SK-N-DZ (cell line): ENCODE measurements at regions not wholly inside any gene's neighbourhood (a gene's known extent, or its start where the extent isn't known, plus 50 kb on each side); places are given as distances from the start of the nearest gene placed in this dataset.
"Not testable (repeated sequence)": the region's sequence is repeated elsewhere in the genome, so short reads cannot be mapped to it uniquely, and the experiment has no call there.

ENCODE experiments used
- DNase-seq: peaks from one replicate; pipeline ENCODE4 v3.0.0-alpha.2; 2015; ENCODE audit warnings: low spot score

DNA sequence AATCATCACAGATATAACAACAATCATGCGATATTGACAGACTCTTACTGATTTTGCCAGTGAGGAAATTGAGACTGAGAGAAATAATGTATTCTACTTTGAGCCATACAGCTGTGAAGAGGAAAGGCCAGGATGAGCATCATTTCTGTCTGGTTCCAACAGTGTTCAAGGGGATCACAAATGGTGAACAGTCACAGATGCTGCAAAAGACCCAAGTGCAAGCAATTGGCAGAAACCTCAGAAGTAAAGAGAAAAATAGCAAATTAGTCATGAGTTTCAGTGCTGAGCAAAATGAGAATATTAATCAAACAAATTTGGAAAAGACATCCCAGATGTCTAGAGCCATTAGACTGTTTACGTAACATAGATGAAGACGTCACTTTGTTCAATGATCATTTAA lies 114.1 kb downstream of the RAB38 start:
- DNase-seq: no peak

DNA sequence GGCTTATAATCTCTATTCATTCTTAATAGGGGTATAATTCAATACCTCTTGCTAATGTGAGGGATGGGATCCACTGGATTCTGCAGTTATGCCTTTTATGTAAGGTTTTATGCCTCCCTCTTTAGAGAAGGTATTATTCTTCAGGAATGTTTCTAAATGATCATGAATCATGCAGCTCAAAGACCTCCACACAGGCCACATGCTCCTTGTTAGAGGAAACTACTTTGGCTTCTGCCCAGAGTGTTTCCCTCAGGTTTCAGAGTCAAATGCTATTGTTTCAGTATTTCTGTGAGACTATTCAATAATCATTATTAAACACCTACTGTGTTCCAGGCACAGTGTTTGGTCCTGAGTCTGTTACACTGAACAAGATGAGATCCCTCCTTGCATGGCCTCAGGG lies 115.9 kb downstream of the RAB38 start:
- DNase-seq: no peak

DNA sequence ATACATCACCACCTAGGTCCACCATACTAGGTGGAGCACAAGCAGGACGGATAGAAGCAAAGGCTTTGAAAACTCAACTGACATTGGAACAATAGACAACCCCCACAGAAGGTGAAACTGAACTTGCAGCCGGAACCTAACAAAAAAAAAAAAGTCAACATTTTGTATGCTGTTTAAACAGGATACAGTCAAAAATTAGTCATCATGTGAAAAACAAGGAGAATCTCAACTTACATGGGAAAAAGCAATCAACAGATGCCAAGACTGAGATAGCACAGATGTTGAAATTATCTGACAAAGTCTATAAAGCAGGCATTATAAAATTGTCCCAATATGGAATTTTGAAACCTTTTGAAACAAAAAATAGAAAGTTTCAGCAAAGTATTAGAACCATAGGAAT lies 123.8 kb downstream of the RAB38 start:
- no peak for DNase-seq

DNA sequence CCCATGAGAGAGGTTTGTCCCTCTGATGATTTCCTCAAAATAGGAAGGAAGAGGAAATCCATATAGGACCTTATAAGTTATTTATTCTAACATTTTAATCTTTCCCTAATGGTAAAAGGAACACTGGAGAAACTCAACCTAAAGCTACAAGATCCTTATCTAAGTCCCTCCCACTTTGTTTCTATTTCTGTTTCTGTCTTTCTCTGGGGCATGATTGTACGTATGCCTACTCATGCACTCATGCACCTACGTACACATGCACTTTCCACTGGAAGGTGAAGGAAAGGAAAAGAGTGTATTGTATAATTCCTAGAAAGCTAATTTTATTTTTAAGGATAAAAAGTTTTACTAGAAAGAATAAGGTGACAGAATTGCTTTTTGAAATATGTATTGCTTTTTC lies 125.0 kb downstream of the RAB38 start:
- peak; percentile 27 for DNase-seq

DNA sequence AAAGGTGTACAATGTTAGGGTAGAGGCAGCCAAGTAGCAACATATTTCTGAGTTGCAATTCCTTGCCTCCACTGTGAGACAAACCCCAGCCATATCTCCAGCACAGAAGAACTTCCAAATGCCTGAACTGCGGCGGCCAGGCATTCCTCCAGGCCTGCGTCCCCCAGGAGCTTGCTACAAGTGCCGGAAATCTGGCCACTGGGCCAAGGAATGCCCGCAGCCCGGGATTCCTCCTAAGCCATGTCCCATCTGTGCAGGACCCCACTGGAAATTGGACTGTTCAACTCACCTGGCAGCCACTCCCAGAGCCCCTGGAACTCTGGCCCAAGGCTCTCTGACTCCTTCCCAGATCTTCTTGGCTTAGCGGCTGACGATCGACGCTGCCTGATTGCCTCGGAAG lies 130.0 kb downstream of the RAB38 start:
- DNase-seq: not testable (repeated sequence)

DNA sequence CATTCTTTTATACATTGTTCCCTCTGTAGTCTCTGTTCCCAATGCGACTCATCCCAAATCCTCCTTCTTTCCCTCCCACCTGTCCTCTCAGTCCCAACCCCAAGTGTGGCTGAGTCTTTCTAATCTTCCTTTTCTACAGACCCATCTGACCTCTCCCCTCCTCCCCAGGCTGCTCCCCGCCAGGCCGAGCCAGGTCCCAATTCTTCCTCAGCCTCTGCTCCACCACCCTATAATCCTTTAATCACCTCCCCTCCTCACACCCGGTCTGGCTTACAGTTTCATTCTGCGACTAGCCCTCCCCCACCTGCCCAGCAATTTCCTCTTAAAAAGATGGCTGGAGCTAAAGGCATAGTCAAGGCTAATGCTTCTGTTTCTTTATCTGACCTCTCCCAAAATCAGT lies 130.6 kb downstream of the RAB38 start:
- DNase-seq: not testable (repeated sequence)

DNA sequence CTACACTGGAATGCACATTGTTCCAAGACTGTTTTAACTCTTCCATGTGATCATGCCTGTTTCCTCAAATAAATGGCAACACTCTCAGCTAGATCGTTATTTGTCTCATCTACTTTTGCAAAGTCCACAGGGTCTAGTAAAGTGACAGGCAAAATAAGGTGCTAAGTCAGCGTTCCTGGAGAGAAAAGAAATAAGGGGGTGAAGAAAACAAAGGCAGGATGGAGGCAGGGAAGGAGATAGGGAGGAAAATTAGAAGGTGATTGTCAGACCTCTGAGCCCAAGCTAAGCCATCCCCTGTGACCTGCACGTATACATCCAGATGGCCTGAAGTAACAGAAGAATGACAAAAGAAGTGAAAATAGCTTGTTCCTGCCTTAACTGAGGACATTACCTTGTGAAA lies 132.1 kb downstream of the RAB38 start:
- no peak for DNase-seq

DNA sequence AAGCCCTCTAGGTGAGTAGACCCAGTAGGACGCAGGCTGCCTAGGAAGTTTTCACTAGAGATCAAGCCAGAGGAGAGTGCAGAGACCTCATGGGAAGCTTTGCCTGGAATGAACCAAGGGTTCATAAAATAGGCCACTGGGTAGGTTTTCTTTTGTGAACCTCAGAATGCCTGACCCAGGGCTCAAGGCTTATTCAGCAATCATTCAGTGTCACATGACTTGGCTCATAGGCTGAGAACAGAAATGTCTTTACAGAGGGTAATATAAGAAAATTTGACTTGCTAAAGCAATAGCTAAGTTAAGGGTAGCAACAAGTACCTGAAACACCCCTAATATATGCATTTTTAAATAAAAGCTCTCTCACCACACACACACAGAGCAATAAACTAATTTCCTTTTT lies 132.6 kb downstream of the RAB38 start:
- no peak for DNase-seq

DNA sequence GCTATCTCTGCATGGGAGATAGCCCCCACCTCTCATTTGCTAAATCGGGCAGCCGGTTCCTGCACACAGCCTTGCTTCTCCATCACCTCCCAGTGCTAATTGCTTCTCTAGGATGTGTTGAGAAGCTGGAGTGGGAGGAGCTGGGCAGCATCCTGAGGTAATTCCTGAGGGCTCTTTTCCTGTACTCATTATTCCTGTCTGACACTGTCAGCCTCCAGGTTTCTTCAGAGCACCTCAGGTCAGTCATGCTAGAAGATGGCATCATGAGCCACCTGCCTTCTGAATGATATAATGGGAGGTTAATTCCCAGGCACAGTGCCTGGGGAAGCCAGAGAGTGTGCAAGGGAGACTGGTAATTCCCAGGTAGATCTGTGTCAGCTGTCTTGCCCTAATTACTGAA lies 133.0 kb downstream of the RAB38 start:
- peak; percentile 24 for DNase-seq

DNA sequence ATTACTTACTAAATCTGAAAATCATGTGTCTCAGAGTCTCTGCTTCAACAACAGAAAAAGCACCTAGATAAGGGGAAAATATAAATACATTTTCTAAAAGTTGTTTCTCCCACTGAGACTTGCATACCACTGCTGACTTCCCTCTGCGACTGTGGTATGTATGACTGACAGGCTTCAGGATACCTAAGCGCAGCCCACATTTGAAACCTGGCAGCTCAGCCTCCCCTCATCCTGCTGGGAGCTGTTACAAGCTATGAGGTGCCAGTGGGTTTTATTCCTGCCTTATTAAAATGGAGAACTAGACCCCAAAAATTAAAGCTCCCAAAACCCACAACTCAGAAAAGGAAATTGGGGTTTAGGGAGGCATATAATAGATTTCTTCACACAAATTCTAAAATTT lies 133.6 kb downstream of the RAB38 start:
- no peak for DNase-seq

DNA sequence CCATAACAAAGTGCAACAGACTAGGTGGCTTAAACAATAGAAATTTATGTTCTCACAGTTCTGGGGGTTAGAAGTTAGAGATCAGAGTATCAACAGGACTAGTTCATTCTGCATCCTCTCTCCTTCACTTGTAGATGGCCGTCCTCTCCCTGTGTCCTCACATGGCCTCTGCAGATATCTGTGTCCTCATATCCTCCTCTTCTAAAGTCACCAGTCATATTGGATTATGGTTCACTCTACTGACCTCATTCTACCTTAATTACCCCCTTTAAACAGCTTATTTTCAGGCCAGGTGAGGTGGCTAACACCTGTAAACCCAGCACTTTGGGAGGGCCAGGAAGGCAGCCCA lies 135.1 kb downstream of the RAB38 start:
- DNase-seq: no peak

DNA sequence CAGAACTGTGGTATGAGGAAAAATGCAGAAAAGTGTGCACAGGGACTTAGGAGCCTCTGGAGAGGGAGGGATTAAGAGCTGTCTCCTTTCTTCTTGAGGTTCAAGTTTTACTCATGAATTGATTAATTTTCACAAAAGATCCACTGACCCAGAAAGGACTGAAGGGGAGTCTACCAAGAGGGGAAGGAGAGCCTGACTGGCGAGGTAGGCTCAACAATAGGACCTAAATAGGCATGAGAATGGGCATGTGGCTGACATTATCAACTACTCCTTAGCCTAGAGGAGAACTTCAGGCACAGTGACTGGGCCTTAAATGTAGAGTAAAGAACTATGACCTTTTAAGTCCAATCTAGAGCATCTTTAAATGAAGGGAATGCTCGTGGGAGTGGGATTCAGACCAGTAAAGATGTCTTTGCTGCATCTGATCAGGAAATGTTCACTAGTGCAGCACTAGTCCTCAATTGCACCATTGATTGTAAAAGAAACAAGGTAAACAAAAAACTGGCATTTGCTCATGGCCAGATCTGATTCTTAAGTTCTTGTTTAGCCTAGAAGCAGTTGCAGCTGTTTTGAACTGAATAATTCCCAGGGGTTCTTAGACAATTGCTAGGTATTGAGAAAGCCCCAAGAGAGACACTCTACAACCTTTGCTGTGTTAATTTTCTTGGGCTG lies 135.6 kb downstream of the RAB38 start:
- no peak for DNase-seq

DNA sequence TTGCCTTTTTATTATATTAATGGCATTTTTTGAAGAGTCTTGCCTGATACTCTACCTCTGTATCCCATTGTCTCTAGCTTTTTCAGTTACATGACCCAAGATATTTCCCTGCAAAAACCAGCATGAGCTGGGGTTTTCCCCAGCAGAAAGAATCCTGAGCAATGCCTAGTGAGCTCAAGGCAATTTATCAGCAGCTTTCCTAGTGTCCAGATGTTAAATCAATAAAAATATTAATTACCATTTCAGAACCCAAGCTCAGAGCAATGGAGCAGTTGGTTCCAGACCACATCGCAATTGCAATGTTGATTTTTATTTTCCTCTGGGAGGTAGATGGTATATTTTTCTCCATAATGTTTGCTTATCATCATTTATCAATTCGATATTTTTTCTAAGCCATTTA lies 137.2 kb downstream of the RAB38 start:
- DNase-seq: no peak

DNA sequence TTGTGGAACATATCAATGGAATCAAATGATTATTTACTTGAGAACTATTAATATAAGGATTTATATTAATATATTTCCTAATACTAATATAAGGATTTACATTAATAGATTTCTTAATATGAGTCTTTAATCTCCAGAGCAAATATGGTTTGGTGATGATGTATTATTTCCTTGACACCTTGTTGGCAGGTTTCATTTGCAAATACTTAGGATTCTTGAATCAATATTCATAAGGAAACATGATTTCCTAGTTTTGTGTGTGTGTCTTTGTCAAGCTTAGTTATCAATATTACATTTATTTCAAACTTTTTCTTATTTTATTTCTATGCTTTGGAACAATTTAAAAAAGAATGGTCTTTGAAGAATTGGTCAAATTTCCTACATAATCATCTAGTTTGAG lies 138.5 kb downstream of the RAB38 start:
- no peak for DNase-seq

DNA sequence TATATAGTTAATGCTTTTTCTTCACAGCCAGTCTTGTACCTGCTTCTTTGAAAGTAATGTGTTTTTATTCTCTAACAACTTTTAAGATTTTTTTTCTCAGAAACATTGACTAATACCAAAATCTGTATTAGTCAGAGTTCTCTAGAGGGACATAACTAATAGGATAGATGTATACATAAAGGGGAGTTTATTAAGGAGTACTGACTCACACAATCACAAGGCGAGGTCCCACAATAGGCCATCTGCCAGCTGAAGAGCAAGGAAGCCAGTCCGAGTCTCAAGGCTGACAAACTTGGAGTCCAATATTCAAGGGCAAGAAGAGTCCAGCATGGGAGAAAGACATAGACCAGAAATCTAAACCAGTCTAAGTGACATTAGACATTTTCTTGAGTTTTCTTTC lies 140.0 kb downstream of the RAB38 start:
- DNase-seq: no peak

DNA sequence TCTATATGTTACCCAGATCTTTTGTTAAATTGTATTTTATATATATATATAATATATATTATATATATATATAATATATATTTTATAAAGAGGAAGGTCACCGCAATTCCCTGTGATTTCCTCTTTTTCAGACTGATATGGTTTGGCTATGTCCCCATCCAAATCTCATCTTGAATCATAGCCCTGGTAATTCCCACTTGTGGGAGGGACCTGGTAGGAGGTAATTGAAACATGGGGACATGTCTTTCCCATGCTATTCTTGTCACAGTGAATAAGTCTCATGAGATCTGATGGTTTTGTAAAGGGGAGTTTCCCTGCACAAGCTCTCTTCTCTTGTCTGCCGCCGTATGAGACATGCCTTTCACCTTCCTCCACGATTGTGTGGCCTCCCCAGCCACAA lies 157.6 kb downstream of the RAB38 start:
- DNase-seq: no peak

DNA sequence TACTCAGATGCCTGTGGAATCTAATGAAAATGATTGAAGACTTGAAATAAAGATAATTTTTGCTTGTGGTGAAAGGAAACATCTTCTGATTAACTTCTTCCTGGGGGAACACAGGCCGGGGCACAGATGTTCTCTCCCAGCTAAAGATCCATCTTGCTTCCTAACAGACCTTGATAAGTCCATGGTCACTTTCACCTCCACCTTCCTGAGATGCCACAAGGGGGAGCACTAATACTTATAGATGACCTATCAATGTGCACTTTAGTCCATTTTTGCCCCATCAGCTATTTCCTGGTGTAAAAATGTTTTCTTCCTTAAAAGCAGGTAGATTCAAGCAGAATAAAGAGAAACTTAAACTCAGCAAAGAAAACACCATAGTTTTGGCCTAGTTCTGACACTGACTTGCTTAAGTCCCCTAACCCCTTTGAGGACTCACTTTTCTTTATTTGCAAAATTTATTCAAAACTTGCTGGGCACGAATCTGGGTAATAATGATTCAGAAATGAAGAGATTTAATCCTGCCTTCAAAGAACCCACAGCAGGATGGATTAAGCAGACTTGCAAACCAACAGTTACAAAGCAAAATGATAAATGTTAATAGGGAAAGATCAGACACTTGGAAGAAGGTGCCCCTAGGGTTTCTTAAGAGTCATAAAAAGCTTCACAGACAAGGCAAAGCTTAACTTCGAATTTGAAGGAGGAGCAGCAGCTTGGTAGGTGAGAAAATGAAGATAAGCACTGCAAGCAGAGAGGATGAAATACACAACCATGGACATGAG lies 158.7 kb downstream of the RAB38 start:
- DNase-seq: peak; percentile 85

DNA sequence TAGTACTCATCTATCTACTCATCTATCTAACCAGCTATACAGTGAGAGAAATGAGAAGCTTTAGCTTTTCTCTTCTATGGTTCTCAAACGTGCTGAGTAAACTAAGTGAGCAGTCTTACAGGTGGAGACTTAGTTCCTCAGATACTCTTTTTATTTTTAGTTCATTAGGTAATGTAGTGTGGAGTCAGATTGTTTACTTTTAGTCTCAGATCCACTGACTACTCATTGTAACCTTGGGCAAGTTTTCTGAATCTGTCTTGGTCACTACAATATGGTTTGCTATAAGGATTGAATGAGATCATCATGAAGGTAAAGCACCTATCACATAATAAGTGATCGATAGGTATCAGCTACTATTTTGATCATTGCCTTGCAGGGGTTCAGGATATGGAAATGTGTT lies 160.1 kb downstream of the RAB38 start:
- DNase-seq: no peak

DNA sequence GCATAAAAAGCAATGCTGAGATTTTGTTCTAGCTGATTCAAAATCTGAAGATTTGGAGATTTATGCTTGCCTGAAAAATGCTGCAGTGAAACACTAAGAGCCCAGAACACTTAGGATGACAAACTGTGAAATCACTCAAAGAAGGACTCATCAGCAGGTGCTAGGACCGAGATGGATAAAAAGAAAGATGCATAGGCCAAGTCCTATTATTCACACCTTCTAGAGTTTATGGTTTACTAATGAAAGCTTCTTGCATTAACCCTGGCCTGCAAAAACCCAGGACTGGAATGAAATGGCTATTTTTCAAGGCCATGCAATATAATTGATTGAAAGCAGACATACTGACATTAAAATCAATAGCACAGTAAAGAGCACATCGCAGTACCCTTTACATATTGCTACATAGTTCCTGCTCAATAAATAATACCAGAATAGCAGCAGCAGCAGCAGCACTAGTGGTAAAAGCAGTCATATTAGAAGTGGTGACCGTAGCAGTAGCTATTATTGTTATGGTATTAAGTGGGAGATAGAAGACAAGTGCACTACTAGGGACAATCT lies 161.7 kb downstream of the RAB38 start:
- DNase-seq: peak; percentile 80

DNA sequence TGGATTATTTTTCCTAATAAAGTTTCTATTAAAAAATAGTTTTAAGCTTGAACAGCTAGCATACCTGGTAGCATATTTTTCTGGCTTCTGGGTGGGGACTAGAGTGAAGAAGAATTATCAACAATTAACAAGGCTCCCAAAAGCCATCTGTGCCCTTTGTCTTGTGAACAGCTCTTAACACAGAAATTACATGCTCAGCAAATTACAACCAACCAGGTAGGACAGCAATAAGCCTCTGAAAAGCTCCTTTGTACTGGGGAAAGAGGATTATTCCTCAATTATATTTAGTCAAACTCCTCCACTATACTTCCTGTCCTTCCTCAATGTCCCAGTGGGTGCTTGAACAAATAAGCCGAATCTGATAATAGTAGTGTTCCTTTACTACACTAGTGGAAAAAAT lies 162.8 kb downstream of the RAB38 start:
- DNase-seq: no peak

DNA sequence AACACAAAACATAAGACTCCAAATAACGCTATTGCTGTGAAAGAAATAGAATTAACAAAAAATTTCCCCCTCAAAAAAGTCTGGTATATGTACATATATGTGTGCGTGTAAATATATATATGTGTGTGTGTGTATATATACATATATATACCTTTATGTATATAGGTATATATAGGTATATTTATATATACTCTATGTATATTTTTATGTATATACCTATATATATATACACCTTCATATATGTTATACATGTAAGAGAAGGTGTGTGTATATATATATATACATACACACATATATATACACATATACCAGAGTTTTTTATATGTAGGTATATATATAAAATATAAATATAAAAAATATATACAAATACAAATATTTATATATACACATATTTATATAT lies 199.2 kb downstream of the RAB38 start:
- DNase-seq: no peak

DNA sequence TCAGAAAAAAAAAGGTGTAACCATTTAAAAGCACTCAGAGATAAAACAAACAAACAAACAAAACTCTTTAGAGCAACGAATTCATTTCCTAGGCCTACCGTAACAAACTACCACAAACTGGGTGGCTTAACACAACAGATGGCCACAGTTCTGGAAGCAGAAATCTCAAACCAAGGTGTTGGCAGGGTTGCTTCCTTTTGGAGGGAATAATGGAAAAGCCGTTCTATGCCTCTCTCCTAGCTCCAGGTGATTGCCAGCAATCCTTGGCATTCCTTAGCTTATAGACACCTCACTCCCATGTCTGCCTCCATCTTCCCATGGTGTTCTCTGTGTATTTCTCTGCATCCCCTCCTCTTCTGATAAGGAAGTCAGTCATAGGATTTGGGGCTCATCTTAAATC lies 200.4 kb downstream of the RAB38 start:
- DNase-seq: no peak

DNA sequence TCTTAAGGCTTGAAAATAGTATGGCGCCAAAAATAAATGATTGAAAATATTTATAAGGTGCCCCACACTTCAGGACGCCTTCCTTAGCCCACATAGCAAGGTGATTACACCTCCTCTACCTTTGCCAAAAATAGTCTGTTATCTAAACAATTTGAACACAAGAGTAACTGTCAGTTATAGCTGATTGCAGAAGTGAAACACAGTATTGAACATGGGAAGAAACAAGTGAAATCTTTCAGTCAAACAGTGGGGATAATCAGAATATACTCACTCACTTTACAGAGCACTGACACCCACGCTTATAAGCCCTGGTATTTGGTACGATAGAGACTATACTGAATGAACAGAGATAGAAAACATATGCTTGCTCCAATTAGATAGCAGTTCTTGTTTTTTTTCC lies 203.1 kb downstream of the RAB38 start:
- no peak for DNase-seq
